ENCODE measurements at regions not wholly inside any gene's neighbourhood (a gene's known extent, or its start where the extent isn't known, plus 50 kb on each side); places are given as distances from the start of the nearest gene placed in this dataset.
"Not testable (repeated sequence)": the region's sequence is repeated elsewhere in the genome, so short reads cannot be mapped to it uniquely, and the experiment has no call there.

GRCh38 chr5:18992264-18992663 is 995.7 kb downstream of the CDH18 start:
- DNase-seq = no peak

GRCh38 chr5:18999478-18999877 is 988.5 kb downstream of the CDH18 start:
- no peak for DNase-seq

GRCh38 chr5:19001054-19001453 is 986.9 kb downstream of the CDH18 start:
- no peak for DNase-seq

- no peak for DNase-seq
These were observed 986.5 kb downstream of the CDH18 start for GRCh38 chr5:19001539-19001938.

- DNase-seq = no peak
These were observed 985.9 kb downstream of the CDH18 start for GRCh38 chr5:19002111-19002510.

GRCh38 chr5:19018822-19019221 is 969.2 kb downstream of the CDH18 start:
- DNase-seq = no peak

GRCh38 chr5:19031491-19031890 is 956.5 kb downstream of the CDH18 start:
- DNase-seq = no peak

GRCh38 chr5:19035816-19036215 is 952.2 kb downstream of the CDH18 start:
- no peak for DNase-seq

- DNase-seq = no peak
These were observed 945.9 kb downstream of the CDH18 start for GRCh38 chr5:19042106-19042505.

GRCh38 chr5:19044311-19044710 is 943.7 kb downstream of the CDH18 start:
- DNase-seq = no peak

GRCh38 chr5:19044931-19045695 is 942.9 kb downstream of the CDH18 start:
- no peak for DNase-seq

GRCh38 chr5:19047277-19047676 is 940.7 kb downstream of the CDH18 start:
- DNase-seq = no peak

GRCh38 chr5:19048726-19049125 is 939.3 kb downstream of the CDH18 start:
- no peak for DNase-seq

GRCh38 chr5:19058216-19058615 is 929.8 kb downstream of the CDH18 start:
- no peak for DNase-seq

GRCh38 chr5:19064094-19064493 is 923.9 kb downstream of the CDH18 start:
- no peak for DNase-seq

GRCh38 chr5:19067741-19068140 is 920.3 kb downstream of the CDH18 start:
- no peak for DNase-seq

- DNase-seq = no peak
These were observed 889.6 kb downstream of the CDH18 start for GRCh38 chr5:19098434-19098833.

GRCh38 chr5:19099195-19099594 is 888.8 kb downstream of the CDH18 start:
- no peak for DNase-seq

GRCh38 chr5:19104948-19105347 is 883.1 kb downstream of the CDH18 start:
- no peak for DNase-seq

GRCh38 chr5:19122923-19123322 is 865.1 kb downstream of the CDH18 start:
- no peak for DNase-seq

GRCh38 chr5:19125956-19126713 is 861.9 kb downstream of the CDH18 start:
- DNase-seq = no peak

GRCh38 chr5:19140276-19140675 is 847.7 kb downstream of the CDH18 start:
- no peak for DNase-seq

- not testable (repeated sequence) for DNase-seq
These were observed 846.0 kb downstream of the CDH18 start for GRCh38 chr5:19141937-19142524.

Data from GF-D8 (cell line).